CD4-positive, alpha-beta T cell treated with Interleukin-12 subunit alpha and Interleukin-12 subunit beta, for 1 hour (primary cell): ENCODE measurements at regions not wholly inside any gene's neighbourhood (a gene's known extent, or its start where the extent isn't known, plus 50 kb on each side); places are given as distances from the start of the nearest gene placed in this dataset.
"Not testable (repeated sequence)": the region's sequence is repeated elsewhere in the genome, so short reads cannot be mapped to it uniquely, and the experiment has no call there.

Experiments used
- DNase-seq: peaks from one replicate; pipeline ENCODE4 v3.0.0-alpha.2; 2020

GRCh38 chrX:147468600-147468999, 443.1 kb upstream of the FMR1 start:
- no peak for DNase-seq

GRCh38 chrX:147476008-147476407, 435.7 kb upstream of the FMR1 start:
- peak; percentile 2 for DNase-seq

GRCh38 chrX:147478899-147479298, 432.8 kb upstream of the FMR1 start:
- no peak for DNase-seq

GRCh38 chrX:147485207-147485606, 426.5 kb upstream of the FMR1 start:
- no peak for DNase-seq

- DNase-seq: no peak
Measured at GRCh38 chrX:147494365-147494764, 417.4 kb upstream of the FMR1 start.

- no peak for DNase-seq
Measured at GRCh38 chrX:147498796-147499195, 412.9 kb upstream of the FMR1 start.

GRCh38 chrX:147522981-147523380, 388.7 kb upstream of the FMR1 start:
- DNase-seq: no peak

- no peak for DNase-seq
Measured at GRCh38 chrX:147533426-147533825, 378.3 kb upstream of the FMR1 start.

GRCh38 chrX:147537172-147537571, 374.5 kb upstream of the FMR1 start:
- DNase-seq: no peak

GRCh38 chrX:147548023-147548422, 363.7 kb upstream of the FMR1 start:
- not testable (repeated sequence) for DNase-seq

- no peak for DNase-seq
Measured at GRCh38 chrX:147550217-147550616, 361.5 kb upstream of the FMR1 start.

- no peak for DNase-seq
Measured at GRCh38 chrX:147559191-147559590, 352.5 kb upstream of the FMR1 start.

GRCh38 chrX:147565237-147565636, 346.5 kb upstream of the FMR1 start:
- no peak for DNase-seq

- no peak for DNase-seq
Measured at GRCh38 chrX:147570483-147570882, 341.2 kb upstream of the FMR1 start.

- DNase-seq: no peak
Measured at GRCh38 chrX:147573266-147573665, 338.5 kb upstream of the FMR1 start.

GRCh38 chrX:147602176-147602696, 309.5 kb upstream of the FMR1 start:
- no peak for DNase-seq

- no peak for DNase-seq
Measured at GRCh38 chrX:147626605-147627004, 285.1 kb upstream of the FMR1 start.

- no peak for DNase-seq
Measured at GRCh38 chrX:147635186-147635585, 276.5 kb upstream of the FMR1 start.

GRCh38 chrX:147637190-147637589, 274.5 kb upstream of the FMR1 start:
- no peak for DNase-seq

- DNase-seq: no peak
Measured at GRCh38 chrX:147646949-147647723, 264.6 kb upstream of the FMR1 start.

- DNase-seq: no peak
Measured at GRCh38 chrX:147675819-147676218, 235.9 kb upstream of the FMR1 start.

GRCh38 chrX:147679356-147680005, 232.2 kb upstream of the FMR1 start:
- DNase-seq: no peak

- no peak for DNase-seq
Measured at GRCh38 chrX:147680251-147680650, 231.5 kb upstream of the FMR1 start.

GRCh38 chrX:147693511-147693910, 218.2 kb upstream of the FMR1 start:
- no peak for DNase-seq
